Thymus (tissue), 11 donors: ENCODE measurements at regions not wholly inside any gene's neighbourhood (a gene's known extent, or its start where the extent isn't known, plus 50 kb on each side); places are given as distances from the start of the nearest gene placed in this dataset.
A peak's percentile ranks its signal among the peaks of the same experiment; 100 is the strongest.

ENCODE experiments used
- DNase-seq, 9 donors: peaks; one replicate each; pipeline ENCODE4 v3.0.0-alpha.2; 2013; ENCODE audit warnings: low spot score in 9 of 9, low read depth in 6 of 9, missing footprints in 1 of 9
- H3K27ac ChIP-seq, 2 donors: one replicate each; pipeline ENCODE4 v1.5.1; 2013; ENCODE audit warnings: control low read depth in 1 of 2, low read depth in 1 of 2, low read length in 1 of 2, mild to moderate bottlenecking in 1 of 2, moderate library complexity in 1 of 2
- H3K27me3 ChIP-seq, 2 donors: one replicate each; pipeline ENCODE4 v1.5.1; 2013; ENCODE audit warnings: low read length in 1 of 2; ENCODE audit not compliant: control insufficient read depth in 2 of 2, insufficient read depth in 1 of 2
- H3K36me3 ChIP-seq, 2 donors: one replicate each; pipeline ENCODE4 v1.5.1; 2013; ENCODE audit warnings: low read length in 1 of 2, mild to moderate bottlenecking in 1 of 2, moderate library complexity in 1 of 2; ENCODE audit not compliant: control insufficient read depth in 2 of 2, insufficient read depth in 2 of 2
- H3K4me1 ChIP-seq, 2 donors: one replicate each; pipeline ENCODE4 v1.5.1; 2013; ENCODE audit warnings: low read length in 2 of 2; ENCODE audit not compliant: control insufficient read depth in 2 of 2, insufficient read depth in 2 of 2
- H3K4me3 ChIP-seq, 2 donors: one replicate each; pipeline ENCODE4 v1.5.1; 2013; ENCODE audit warnings: low read length in 2 of 2, control low read depth in 1 of 2, mild to moderate bottlenecking in 1 of 2
- H3K9me3 ChIP-seq, 2 donors: one replicate each; pipeline ENCODE4 v1.5.1; 2013; ENCODE audit warnings: low read length in 1 of 2, mild to moderate bottlenecking in 1 of 2; ENCODE audit not compliant: control insufficient read depth in 2 of 2, insufficient read depth in 1 of 2
- WGBS: extraction: QIAGEN DNeasy Blood & Tissue Kit; methylation state at CpG from one replicate; pipeline ENCODE4 v1.1.7; 2013; 5-methylcytosine and 5-hydroxymethylcytosine counted together
- donor health status: healthy.

- WGBS, result 94% methylated on average over 9 of the region's 9 CpGs
- no peak for DNase-seq
These were observed 177.2 kb upstream of the PITX1 start for GRCh38 chr5:135211083-135211790.

GRCh38 chr5:135210286-135211055, 176.4 kb upstream of the PITX1 start:
- no peaks in the 10 kb centered on the region for H3K27me3 ChIP-seq
- no peak overlapping the region for H3K4me3 ChIP-seq
- no peak overlapping the region for H3K27ac ChIP-seq
- 99% methylated on average over 10 of the region's 10 CpGs for WGBS
- H3K9me3 ChIP-seq, result no peaks in the 10 kb centered on the region
- H3K4me1 ChIP-seq, result no peaks in the 10 kb centered on the region
- no peak for DNase-seq
- no peaks in the 10 kb centered on the region for H3K36me3 ChIP-seq

More at GRCh38 chr5:135211083-135211790, 177.2 kb upstream of the PITX1 start:
- H3K36me3 ChIP-seq, result no peaks in the 10 kb centered on the region
- H3K27me3 ChIP-seq, result no peaks in the 10 kb centered on the region
- H3K9me3 ChIP-seq, result no peaks in the 10 kb centered on the region
- no peak overlapping the region for H3K27ac ChIP-seq
- H3K4me1 ChIP-seq, result no peaks in the 10 kb centered on the region
- H3K4me3 ChIP-seq, result no peak overlapping the region

DNA sequence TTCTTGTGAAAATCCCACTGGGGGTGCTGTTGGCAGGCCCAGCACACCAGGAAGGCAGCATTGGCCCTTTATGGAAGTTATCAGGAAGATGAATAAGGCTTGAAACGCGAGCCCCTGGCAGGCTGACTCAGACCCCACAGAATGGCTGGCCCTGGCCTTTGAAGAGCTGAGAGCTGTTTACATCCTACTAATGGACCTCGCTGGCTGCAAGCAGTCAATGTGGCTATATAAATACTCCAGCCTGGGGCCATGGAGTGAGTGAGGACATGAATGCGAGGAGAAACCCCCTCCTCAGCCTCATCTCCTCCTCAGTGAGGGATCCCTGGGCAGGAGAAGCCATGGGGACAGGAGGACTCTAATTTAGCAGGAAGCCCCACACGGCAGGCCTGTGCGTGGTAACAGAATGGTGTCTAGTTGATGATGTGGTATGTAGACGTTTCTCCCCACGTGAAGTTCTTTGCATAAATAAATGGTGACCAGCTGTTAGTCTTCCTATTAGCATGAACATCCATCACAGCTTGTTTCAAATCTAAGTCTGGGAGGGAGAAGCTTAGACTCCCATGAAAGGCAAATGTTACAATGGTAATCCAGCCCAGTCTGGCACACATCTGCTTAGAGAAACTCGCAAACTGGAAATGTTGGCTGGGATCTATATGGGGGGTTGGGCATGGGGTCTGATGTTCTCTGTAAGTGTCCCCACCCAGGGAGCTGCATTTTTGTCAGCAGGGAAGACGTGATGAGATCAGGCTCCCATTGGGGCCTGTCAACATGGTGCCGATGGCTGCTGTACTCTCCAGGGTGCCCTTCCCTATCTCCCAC, 175.1 kb upstream of the PITX1 start:
- WGBS, result 94% methylated on average over 11 of the region's 11 CpGs
- Histone ChIP-seq H3K27ac (no peak overlapping the region), H3K36me3 (no peaks in the 10 kb centered on the region), H3K4me1 (no peaks in the 10 kb centered on the region), H3K4me3 (no peak overlapping the region), H3K9me3 (no peaks in the 10 kb centered on the region), H3K27me3 (no peaks in the 10 kb centered on the region)
- DNase-seq, result no peak

- Histone ChIP-seq H3K27me3 (no peaks in the 10 kb centered on the region), H3K36me3 (no peaks in the 10 kb centered on the region), H3K4me3 (no peak overlapping the region), H3K4me1 (no peaks in the 10 kb centered on the region), H3K27ac (no peak overlapping the region), H3K9me3 (no peaks in the 10 kb centered on the region)
- 97% methylated on average over 2 of the region's 2 CpGs for WGBS
- no peak for DNase-seq
These were observed 174.5 kb upstream of the PITX1 start for GRCh38 chr5:135208555-135208902.

- Histone ChIP-seq H3K4me1 (no peaks in the 10 kb centered on the region), H3K27ac (no peak overlapping the region)
- 95% methylated on average over 6 of the region's 6 CpGs for WGBS
These were observed 173.8 kb upstream of the PITX1 start for GRCh38 chr5:135207866-135208265.

DNA sequence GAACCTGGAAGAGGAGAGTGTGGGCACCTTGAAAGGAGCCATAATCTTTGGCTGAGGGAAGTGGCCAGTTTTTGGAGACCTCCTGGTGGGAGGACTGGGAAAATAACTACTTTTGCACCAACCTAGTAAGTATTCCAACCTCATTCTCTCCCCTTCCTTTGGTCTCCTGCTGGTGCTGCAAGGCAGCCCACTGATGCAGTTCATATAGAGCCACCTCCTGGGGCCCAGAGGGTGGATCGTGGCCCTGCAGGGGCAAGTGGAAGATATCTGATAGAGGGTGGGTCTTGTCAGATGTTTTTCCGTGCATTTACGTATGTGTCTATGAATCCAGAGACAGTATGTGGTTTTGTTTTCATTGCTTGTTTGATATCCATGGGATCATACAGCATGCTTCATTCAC, 172.8 kb upstream of the PITX1 start:
- no peaks in the 10 kb centered on the region for H3K36me3 ChIP-seq
- over 99% methylated on average over 3 of the region's 3 CpGs for WGBS
- no peaks in the 10 kb centered on the region for H3K27me3 ChIP-seq
- DNase-seq, result no peak
- no peaks in the 10 kb centered on the region for H3K4me1 ChIP-seq
- H3K9me3 ChIP-seq, result no peaks in the 10 kb centered on the region
- no peak overlapping the region for H3K27ac ChIP-seq
- H3K4me3 ChIP-seq, result no peak overlapping the region

More at GRCh38 chr5:135207866-135208265, 173.8 kb upstream of the PITX1 start:
- no peaks in the 10 kb centered on the region for H3K9me3 ChIP-seq
- no peak for DNase-seq
- H3K27me3 ChIP-seq, result no peaks in the 10 kb centered on the region
- H3K4me3 ChIP-seq, result no peak overlapping the region
- no peaks in the 10 kb centered on the region for H3K36me3 ChIP-seq

DNA sequence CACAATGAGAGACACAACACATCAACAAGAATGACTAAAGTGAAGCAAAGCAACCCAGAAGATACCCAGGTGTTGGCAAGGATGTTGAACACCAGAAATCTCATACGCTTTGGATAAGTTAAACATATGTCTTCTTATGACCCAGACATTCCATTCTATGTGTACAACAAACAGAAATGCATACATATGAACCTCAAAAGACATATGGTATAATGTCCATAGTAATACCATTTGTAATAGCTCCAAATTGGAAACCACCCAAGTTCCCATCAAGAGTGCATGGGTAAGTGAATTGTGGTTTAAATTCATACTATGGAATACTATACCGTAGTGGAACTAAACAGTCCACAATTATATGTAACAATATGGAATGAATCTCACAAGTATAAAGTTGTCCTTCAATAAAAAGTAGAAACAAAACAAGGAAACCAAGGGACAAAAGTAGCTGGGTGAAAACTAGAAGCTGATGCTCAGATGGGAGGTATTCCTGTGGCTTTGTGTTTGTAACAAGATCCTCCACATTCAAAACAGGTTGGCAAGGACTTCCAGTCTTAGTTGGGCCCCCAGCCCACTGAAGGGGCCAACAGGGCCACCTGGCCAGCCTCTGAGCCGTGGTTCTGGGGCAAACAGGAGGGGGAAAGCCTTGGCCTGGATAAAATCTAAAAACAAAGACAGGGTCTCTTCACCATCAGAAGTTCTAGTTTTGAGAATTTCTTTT, 171.8 kb upstream of the PITX1 start:
- Histone ChIP-seq H3K27me3 (no peaks in the 10 kb centered on the region), H3K4me3 (no peak overlapping the region), H3K27ac (no peak overlapping the region), H3K9me3 (no peaks in the 10 kb centered on the region), H3K4me1 (no peaks in the 10 kb centered on the region), H3K36me3 (no peaks in the 10 kb centered on the region)
- no peak for DNase-seq
- 91% methylated on average over 3 of the region's 3 CpGs for WGBS

GRCh38 chr5:135204151-135204600, 170.1 kb upstream of the PITX1 start:
- H3K27ac ChIP-seq, result no peak overlapping the region
- DNase-seq, result peak in 1 of 9 donors; percentile 12
- WGBS, result 72% methylated on average over 1 of the region's 1 CpG

More at GRCh38 chr5:135204151-135204600, 170.1 kb upstream of the PITX1 start:
- no peaks in the 10 kb centered on the region for H3K4me1 ChIP-seq
- no peaks in the 10 kb centered on the region for H3K36me3 ChIP-seq
- no peaks in the 10 kb centered on the region for H3K27me3 ChIP-seq
- H3K9me3 ChIP-seq, result no peaks in the 10 kb centered on the region
- H3K4me3 ChIP-seq, result no peak overlapping the region
